CD4-positive, CD25-positive, alpha-beta regulatory T cell (primary cell): ENCODE measurements at regions not wholly inside any gene's neighbourhood (a gene's known extent, or its start where the extent isn't known, plus 50 kb on each side); places are given as distances from the start of the nearest gene placed in this dataset.

Experiments
- ATAC-seq, 2 donors: fragments of 150-1000 bp; cut with Tn5 transposase; one replicate each; pipeline ENCODE4 v1.10.0; 2021; ENCODE audit warnings: low read depth in 2 of 2, moderate number of reproducible peaks in 2 of 2, moderate library complexity in 1 of 2
- DNase-seq, 3 donors: peaks; one replicate each; pipeline versions ENCODE4 v3.0.0 to v3.0.0-alpha.2; 2012 to 2022; ENCODE audit warnings: mixed read lengths in 1 of 3
- H3K27ac ChIP-seq: one replicate; pipeline ENCODE4 v1.7.0; 2013; ENCODE audit warnings: mild to moderate bottlenecking, low read length; ENCODE audit not compliant: insufficient read depth, poor library complexity, severe bottlenecking
- H3K27me3 ChIP-seq: one replicate; pipeline ENCODE4 v1.7.0; 2013; ENCODE audit warnings: low read length; ENCODE audit not compliant: control insufficient read depth, insufficient read depth
- H3K36me3 ChIP-seq: one replicate; pipeline ENCODE4 v1.7.0; 2013; ENCODE audit warnings: mild to moderate bottlenecking, low read length, moderate library complexity; ENCODE audit not compliant: control insufficient read depth, insufficient read depth
- H3K4me1 ChIP-seq: 2 replicates; pipeline ENCODE4 v1.7.0; 2013; ENCODE audit warnings: mild to moderate bottlenecking, low read length; ENCODE audit not compliant: insufficient read depth, control insufficient read depth, poor library complexity, severe bottlenecking
- H3K4me3 ChIP-seq: one replicate; pipeline ENCODE4 v1.7.0; 2013; ENCODE audit warnings: low read depth, mild to moderate bottlenecking, low read length, moderate library complexity
- H3K9me3 ChIP-seq, 2 experiments: 1 replicate in 1 of 2; 2 replicates in 1 of 2; pipeline ENCODE4 v1.7.0; 2013; ENCODE audit warnings: low read length in 2 of 2, mild to moderate bottlenecking in 1 of 2, moderate library complexity in 1 of 2; ENCODE audit not compliant: control insufficient read depth in 2 of 2
- H3K27ac Mint-ChIP-seq, 3 donors: one replicate each; pipeline ENCODE4 v1.8.0; 2020 to 2022; ENCODE audit warnings: mild to moderate bottlenecking in 3 of 3, mixed read lengths in 3 of 3, moderate library complexity in 2 of 3
- H3K27me3 Mint-ChIP-seq: one replicate; pipeline ENCODE4 v1.8.0; 2022; ENCODE audit warnings: mild to moderate bottlenecking, mixed read lengths
- H3K36me3 Mint-ChIP-seq: one replicate; pipeline ENCODE4 v1.8.0; 2020; ENCODE audit warnings: mixed read lengths
- H3K4me1 Mint-ChIP-seq, 4 donors: one replicate each; pipeline ENCODE4 v1.8.0; 2020 to 2022; ENCODE audit warnings: mixed read lengths in 4 of 4, mild to moderate bottlenecking in 1 of 4
- H3K4me3 Mint-ChIP-seq, 4 donors: one replicate each; pipeline ENCODE4 v1.8.0; 2020 to 2022; ENCODE audit warnings: mild to moderate bottlenecking in 4 of 4, mixed read lengths in 4 of 4, moderate library complexity in 3 of 4
- H3K9me3 Mint-ChIP-seq, 7 donors: one replicate each; pipeline ENCODE4 v1.8.0; 2020 to 2022; ENCODE audit warnings: mixed read lengths in 7 of 7, mild to moderate bottlenecking in 3 of 7, moderate library complexity in 2 of 7

- no peak overlapping the region for H3K27ac ChIP-seq
- DNase-seq = no peak
- no peak overlapping the region for H3K27ac Mint-ChIP-seq
- no peaks in the 10 kb centered on the region for H3K36me3 Mint-ChIP-seq
- H3K9me3 ChIP-seq = no peaks in the 10 kb centered on the region
- no peak overlapping the region for H3K4me3 ChIP-seq
- H3K9me3 Mint-ChIP-seq = peaks cover 0 to 6% (median 2%) of the 10 kb centered on the region in 7 donors
- no peaks in the 10 kb centered on the region for H3K4me1 ChIP-seq
- no peak for ATAC-seq
- H3K27me3 Mint-ChIP-seq = no peaks in the 10 kb centered on the region
- no peak overlapping the region for H3K4me3 Mint-ChIP-seq
- H3K27me3 ChIP-seq = no peaks in the 10 kb centered on the region
- no peaks in the 10 kb centered on the region for H3K36me3 ChIP-seq
- no peaks in the 10 kb centered on the region for H3K4me1 Mint-ChIP-seq
Observed at GRCh38 chr13:80214050-80214449, 126.9 kb downstream of the SPRY2 start.

GRCh38 chr13:80213201-80213600 is 127.7 kb downstream of the SPRY2 start:
- H3K4me1 ChIP-seq = no peaks in the 10 kb centered on the region
- H3K27ac ChIP-seq = no peak overlapping the region
- H3K9me3 ChIP-seq = no peaks in the 10 kb centered on the region
- no peak overlapping the region for H3K4me3 ChIP-seq
- H3K27me3 Mint-ChIP-seq = no peaks in the 10 kb centered on the region
- no peak overlapping the region for H3K4me3 Mint-ChIP-seq
- peaks cover 0 to 6% (median 2%) of the 10 kb centered on the region in 7 donors for H3K9me3 Mint-ChIP-seq
- no peaks in the 10 kb centered on the region for H3K4me1 Mint-ChIP-seq
- no peaks in the 10 kb centered on the region for H3K36me3 Mint-ChIP-seq
- no peaks in the 10 kb centered on the region for H3K36me3 ChIP-seq
- ATAC-seq (no peak), DNase-seq (no peak)
- H3K27me3 ChIP-seq = no peaks in the 10 kb centered on the region
- no peak overlapping the region for H3K27ac Mint-ChIP-seq

- DNase-seq = no peak
- Mint-ChIP-seq H3K4me1 (no peaks in the 10 kb centered on the region), H3K4me3 (no peak overlapping the region), H3K9me3 (peaks cover 0 to 6% (median 2%) of the 10 kb centered on the region in 7 donors), H3K27me3 (no peaks in the 10 kb centered on the region), H3K36me3 (no peaks in the 10 kb centered on the region), H3K27ac (no peak overlapping the region)
- Histone ChIP-seq H3K4me3 (no peak overlapping the region), H3K27me3 (no peaks in the 10 kb centered on the region), H3K9me3 (no peaks in the 10 kb centered on the region), H3K36me3 (no peaks in the 10 kb centered on the region), H3K27ac (no peak overlapping the region), H3K4me1 (no peaks in the 10 kb centered on the region)
- no peak for ATAC-seq
Observed at GRCh38 chr13:80211566-80211965, 129.4 kb downstream of the SPRY2 start.

GRCh38 chr13:80204642-80205041 is 136.3 kb downstream of the SPRY2 start:
- Histone ChIP-seq H3K9me3 (no peaks in the 10 kb centered on the region), H3K27ac (no peak overlapping the region), H3K4me1 (no peaks in the 10 kb centered on the region), H3K4me3 (no peak overlapping the region), H3K36me3 (no peaks in the 10 kb centered on the region), H3K27me3 (no peaks in the 10 kb centered on the region)
- H3K4me3 Mint-ChIP-seq = no peak overlapping the region
- peaks cover 0 to 10% (median 2%) of the 10 kb centered on the region in 7 donors for H3K9me3 Mint-ChIP-seq
- H3K4me1 Mint-ChIP-seq = no peaks in the 10 kb centered on the region
- no peaks in the 10 kb centered on the region for H3K27me3 Mint-ChIP-seq
- no peak overlapping the region for H3K27ac Mint-ChIP-seq
- H3K36me3 Mint-ChIP-seq = no peaks in the 10 kb centered on the region
- no peak for DNase-seq
- no peak for ATAC-seq

GRCh38 chr13:80203496-80203895 is 137.4 kb downstream of the SPRY2 start:
- Histone ChIP-seq H3K4me1 (no peaks in the 10 kb centered on the region), H3K4me3 (no peak overlapping the region), H3K27ac (no peak overlapping the region), H3K9me3 (no peaks in the 10 kb centered on the region), H3K27me3 (no peaks in the 10 kb centered on the region), H3K36me3 (no peaks in the 10 kb centered on the region)
- no peak for DNase-seq
- no peak for ATAC-seq
- H3K36me3 Mint-ChIP-seq = no peaks in the 10 kb centered on the region
- H3K27me3 Mint-ChIP-seq = no peaks in the 10 kb centered on the region
- peaks cover 0 to 10% (median 2%) of the 10 kb centered on the region in 7 donors for H3K9me3 Mint-ChIP-seq
- no peak overlapping the region for H3K4me3 Mint-ChIP-seq
- no peak overlapping the region for H3K27ac Mint-ChIP-seq
- H3K4me1 Mint-ChIP-seq = no peaks in the 10 kb centered on the region

GRCh38 chr13:80201694-80202468 is 139.0 kb downstream of the SPRY2 start:
- H3K4me1 Mint-ChIP-seq = no peaks in the 10 kb centered on the region
- H3K27me3 ChIP-seq = no peaks in the 10 kb centered on the region
- H3K36me3 ChIP-seq = no peaks in the 10 kb centered on the region
- no peaks in the 10 kb centered on the region for H3K27me3 Mint-ChIP-seq
- H3K9me3 ChIP-seq = no peaks in the 10 kb centered on the region
- H3K4me3 Mint-ChIP-seq = peak overlapping the region in 1 of 4 donors; percentile 62
- DNase-seq (no peak), ATAC-seq (no peak)
- H3K4me1 ChIP-seq = no peaks in the 10 kb centered on the region
- H3K27ac ChIP-seq = no peak overlapping the region
- peak overlapping the region in 1 of 3 donors; percentile 38 for H3K27ac Mint-ChIP-seq
- H3K36me3 Mint-ChIP-seq = no peaks in the 10 kb centered on the region
- H3K9me3 Mint-ChIP-seq = peaks cover 0 to 10% (median 2%) of the 10 kb centered on the region in 7 donors
- no peak overlapping the region for H3K4me3 ChIP-seq

- peaks cover 0 to 10% (median 3%) of the 10 kb centered on the region in 7 donors for H3K9me3 Mint-ChIP-seq
- no peaks in the 10 kb centered on the region for H3K27me3 Mint-ChIP-seq
- DNase-seq (no peak), ATAC-seq (no peak)
- H3K9me3 ChIP-seq = no peaks in the 10 kb centered on the region
- H3K4me3 Mint-ChIP-seq = no peak overlapping the region
- H3K4me1 Mint-ChIP-seq = no peaks in the 10 kb centered on the region
- no peak overlapping the region for H3K27ac Mint-ChIP-seq
- no peaks in the 10 kb centered on the region for H3K36me3 Mint-ChIP-seq
- H3K36me3 ChIP-seq = no peaks in the 10 kb centered on the region
- H3K27ac ChIP-seq = no peak overlapping the region
- H3K4me1 ChIP-seq = no peaks in the 10 kb centered on the region
- no peaks in the 10 kb centered on the region for H3K27me3 ChIP-seq
- no peak overlapping the region for H3K4me3 ChIP-seq
Observed at GRCh38 chr13:80199585-80200292, 141.2 kb downstream of the SPRY2 start.

GRCh38 chr13:80199067-80199466 is 141.9 kb downstream of the SPRY2 start:
- ATAC-seq = no peak

More at GRCh38 chr13:80199067-80199466, 141.9 kb downstream of the SPRY2 start:
- no peak for DNase-seq
- no peak overlapping the region for H3K27ac ChIP-seq
- Mint-ChIP-seq H3K4me1 (no peaks in the 10 kb centered on the region), H3K4me3 (no peak overlapping the region), H3K27me3 (no peaks in the 10 kb centered on the region), H3K9me3 (peaks cover 0 to 10% (median 3%) of the 10 kb centered on the region in 7 donors), H3K36me3 (no peaks in the 10 kb centered on the region), H3K27ac (no peak overlapping the region)
- H3K4me3 ChIP-seq = no peak overlapping the region
- no peaks in the 10 kb centered on the region for H3K9me3 ChIP-seq
- H3K27me3 ChIP-seq = no peaks in the 10 kb centered on the region
- no peaks in the 10 kb centered on the region for H3K4me1 ChIP-seq
- H3K36me3 ChIP-seq = no peaks in the 10 kb centered on the region
